ENCODE measurements at regions not wholly inside any gene's neighbourhood (a gene's known extent, or its start where the extent isn't known, plus 50 kb on each side); places are given as distances from the start of the nearest gene placed in this dataset.
A peak's percentile ranks its signal among the peaks of the same experiment; 100 is the strongest.

DNA sequence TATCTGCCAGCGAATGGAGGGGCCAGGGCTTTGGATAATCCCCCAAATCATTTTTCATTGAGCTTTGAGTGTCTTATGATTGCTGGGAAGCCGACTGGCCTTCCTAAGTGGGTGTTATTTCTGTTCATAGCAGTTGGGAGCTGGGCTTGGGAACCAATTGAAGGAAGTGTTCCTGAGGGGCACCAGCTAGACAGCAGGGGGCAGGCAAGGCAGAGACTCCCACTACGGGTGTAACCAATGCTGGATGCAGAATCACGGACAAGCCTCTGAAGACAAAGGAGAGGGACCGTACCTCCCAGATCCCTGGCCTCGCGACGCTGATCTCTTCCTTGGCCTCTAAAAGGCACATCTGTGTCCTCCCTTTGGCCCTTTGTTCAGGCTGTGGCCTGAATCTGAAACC is 149.0 kb upstream of the PRMT8 start:
- H3K79me2 ChIP-seq (ENCODE audit: low read length): no peaks in the 10 kb centered on the region
- H3K36me3 ChIP-seq (replicated peaks; ENCODE audit: low read depth, low read length): no peaks in the 10 kb centered on the region
- peaks cover 34% of the 10 kb centered on the region; the same call in 1 of the 2 replicates for H3K27me3 ChIP-seq (ENCODE audit: low read depth, low read length)
- no peaks in the 10 kb centered on the region for H4K20me1 ChIP-seq (ENCODE audit: insufficient read depth, low read length)
- TF ChIP-seq, protein P1, sequence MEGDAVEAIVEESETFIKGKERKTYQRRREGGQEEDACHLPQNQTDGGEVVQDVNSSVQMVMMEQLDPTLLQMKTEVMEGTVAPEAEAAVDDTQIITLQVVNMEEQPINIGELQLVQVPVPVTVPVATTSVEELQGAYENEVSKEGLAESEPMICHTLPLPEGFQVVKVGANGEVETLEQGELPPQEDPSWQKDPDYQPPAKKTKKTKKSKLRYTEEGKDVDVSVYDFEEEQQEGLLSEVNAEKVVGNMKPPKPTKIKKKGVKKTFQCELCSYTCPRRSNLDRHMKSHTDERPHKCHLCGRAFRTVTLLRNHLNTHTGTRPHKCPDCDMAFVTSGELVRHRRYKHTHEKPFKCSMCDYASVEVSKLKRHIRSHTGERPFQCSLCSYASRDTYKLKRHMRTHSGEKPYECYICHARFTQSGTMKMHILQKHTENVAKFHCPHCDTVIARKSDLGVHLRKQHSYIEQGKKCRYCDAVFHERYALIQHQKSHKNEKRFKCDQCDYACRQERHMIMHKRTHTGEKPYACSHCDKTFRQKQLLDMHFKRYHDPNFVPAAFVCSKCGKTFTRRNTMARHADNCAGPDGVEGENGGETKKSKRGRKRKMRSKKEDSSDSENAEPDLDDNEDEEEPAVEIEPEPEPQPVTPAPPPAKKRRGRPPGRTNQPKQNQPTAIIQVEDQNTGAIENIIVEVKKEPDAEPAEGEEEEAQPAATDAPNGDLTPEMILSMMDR (IDR thresholded peaks at IDR 0.05; ENCODE audit: low read depth, low read length): peak; percentile 39
- no peak for TF ChIP-seq EZH2phosphoT487 (IDR thresholded peaks at IDR 0.05; ENCODE audit: low read depth)
- H3K27ac ChIP-seq (ENCODE audit: low read length): no peak overlapping the region
- no peak overlapping the region for H3K9ac ChIP-seq (ENCODE audit: low read length)
- no peak overlapping the region for H3K4me2 ChIP-seq (ENCODE audit: low read length)
- H2AFZ ChIP-seq (ENCODE audit: low read depth, low read length): no peak overlapping the region
- no peak overlapping the region for H3K4me3 ChIP-seq (ENCODE audit: low read length)
- H3K4me1 ChIP-seq (ENCODE audit: low read length): no peaks in the 10 kb centered on the region
- no peaks in the 10 kb centered on the region for H3K9me3 ChIP-seq (ENCODE audit: insufficient read depth, low read length)

GRCh38 chr12:3348055-3348454 is 142.9 kb upstream of the PRMT8 start:
- Histone ChIP-seq H3K4me3 (ENCODE audit: low read length) (no peak overlapping the region), H3K9me3 (ENCODE audit: insufficient read depth, low read length) (no peaks in the 10 kb centered on the region), H3K36me3 (replicated peaks; ENCODE audit: low read depth, low read length) (no peaks in the 10 kb centered on the region), H3K79me2 (ENCODE audit: low read length) (no peaks in the 10 kb centered on the region), H3K4me2 (ENCODE audit: low read length) (no peak overlapping the region), H3K4me1 (ENCODE audit: low read length) (no peaks in the 10 kb centered on the region), H3K27ac (ENCODE audit: low read length) (no peak overlapping the region), H4K20me1 (ENCODE audit: insufficient read depth, low read length) (no peaks in the 10 kb centered on the region), H3K27me3 (ENCODE audit: low read depth, low read length) (peaks cover 46% of the 10 kb centered on the region), H3K9ac (ENCODE audit: low read length) (no peak overlapping the region), H2AFZ (ENCODE audit: low read depth, low read length) (no peak overlapping the region)
- TF ChIP-seq, protein P1 (IDR thresholded peaks at IDR 0.05; ENCODE audit: low read depth, low read length): no peak
- no peak for TF ChIP-seq EZH2phosphoT487 (IDR thresholded peaks at IDR 0.05; ENCODE audit: low read depth)

GRCh38 chr12:3350432-3350831 is 140.6 kb upstream of the PRMT8 start:
- Histone ChIP-seq H3K4me3 (ENCODE audit: low read length) (no peak overlapping the region), H3K27ac (ENCODE audit: low read length) (no peak overlapping the region), H3K27me3 (ENCODE audit: low read depth, low read length) (peaks cover 49% of the 10 kb centered on the region), H3K9me3 (ENCODE audit: insufficient read depth, low read length) (no peaks in the 10 kb centered on the region), H3K4me1 (ENCODE audit: low read length) (no peaks in the 10 kb centered on the region), H2AFZ (ENCODE audit: low read depth, low read length) (no peak overlapping the region), H3K79me2 (ENCODE audit: low read length) (no peaks in the 10 kb centered on the region), H3K36me3 (replicated peaks; ENCODE audit: low read depth, low read length) (no peaks in the 10 kb centered on the region), H3K4me2 (ENCODE audit: low read length) (no peak overlapping the region), H4K20me1 (ENCODE audit: insufficient read depth, low read length) (no peaks in the 10 kb centered on the region), H3K9ac (ENCODE audit: low read length) (no peak overlapping the region)
- TF ChIP-seq, protein P1 (IDR thresholded peaks at IDR 0.05; ENCODE audit: low read depth, low read length): no peak
- no peak for TF ChIP-seq EZH2phosphoT487 (IDR thresholded peaks at IDR 0.05; ENCODE audit: low read depth)

- no peak overlapping the region for H3K4me2 ChIP-seq (ENCODE audit: low read length)
- peaks cover 46% of the 10 kb centered on the region for H3K27me3 ChIP-seq (ENCODE audit: low read depth, low read length)
- H4K20me1 ChIP-seq (ENCODE audit: insufficient read depth, low read length): no peaks in the 10 kb centered on the region
- no peaks in the 10 kb centered on the region for H3K9me3 ChIP-seq (ENCODE audit: insufficient read depth, low read length)
- no peak overlapping the region for H3K9ac ChIP-seq (ENCODE audit: low read length)
- H3K27ac ChIP-seq (ENCODE audit: low read length): no peak overlapping the region
- TF ChIP-seq, protein P1 (IDR thresholded peaks at IDR 0.05; ENCODE audit: low read depth, low read length): no peak
- no peak for TF ChIP-seq EZH2phosphoT487 (IDR thresholded peaks at IDR 0.05; ENCODE audit: low read depth)
- no peaks in the 10 kb centered on the region for H3K79me2 ChIP-seq (ENCODE audit: low read length)
- no peak overlapping the region for H2AFZ ChIP-seq (ENCODE audit: low read depth, low read length)
- no peak overlapping the region for H3K4me3 ChIP-seq (ENCODE audit: low read length)
- H3K36me3 ChIP-seq (replicated peaks; ENCODE audit: low read depth, low read length): no peaks in the 10 kb centered on the region
- H3K4me1 ChIP-seq (ENCODE audit: low read length): no peaks in the 10 kb centered on the region
Observed at GRCh38 chr12:3351731-3352130, 139.3 kb upstream of the PRMT8 start.
